H9 (cell line): ENCODE measurements at regions not wholly inside any gene's neighbourhood (a gene's known extent, or its start where the extent isn't known, plus 50 kb on each side); places are given as distances from the start of the nearest gene placed in this dataset.

Experiments
- DNase-seq: peaks from one replicate; pipeline ENCODE4 v3.0.0-alpha.2; 2017
- H2AFZ ChIP-seq: one replicate; pipeline ENCODE4 v1.6.1; 2013; ENCODE audit warnings: mild to moderate bottlenecking, low read length, control low read depth, moderate library complexity
- H2AK5ac ChIP-seq: 2 replicates; pipeline ENCODE4 v1.6.1; 2013; ENCODE audit warnings: low read length, control low read depth, mixed read lengths; ENCODE audit not compliant: insufficient read length
- H2BK120ac ChIP-seq: one replicate; pipeline ENCODE4 v1.6.1; 2013; ENCODE audit warnings: low read depth, mild to moderate bottlenecking, low read length, control low read depth, inconsistent platforms; ENCODE audit not compliant: poor library complexity, severe bottlenecking
- H2BK12ac ChIP-seq: 2 replicates; pipeline ENCODE4 v1.6.1; 2013; ENCODE audit warnings: low read length, control low read depth, mixed read lengths, low read depth; ENCODE audit not compliant: insufficient read length
- H2BK15ac ChIP-seq: 2 replicates; pipeline ENCODE4 v1.6.1; 2013; ENCODE audit warnings: low read depth, low read length, control low read depth
- H2BK20ac ChIP-seq: one replicate; pipeline ENCODE4 v1.6.1; 2013; ENCODE audit warnings: low read depth, mild to moderate bottlenecking, low read length, control low read depth, inconsistent platforms; ENCODE audit not compliant: poor library complexity, severe bottlenecking
- H2BK5ac ChIP-seq: 2 replicates; pipeline ENCODE4 v1.6.1; 2013; ENCODE audit warnings: low read length, control low read depth, mixed read lengths; ENCODE audit not compliant: insufficient read length
- H3K14ac ChIP-seq: 2 replicates; pipeline ENCODE4 v1.6.1; 2013; ENCODE audit warnings: low read length, control low read depth; ENCODE audit not compliant: insufficient read depth
- H3K18ac ChIP-seq: 2 replicates; pipeline ENCODE4 v1.6.1; 2013; ENCODE audit warnings: low read depth, mild to moderate bottlenecking, mixed read lengths, low read length, control low read depth; ENCODE audit not compliant: insufficient read length
- H3K23ac ChIP-seq: 2 replicates; pipeline ENCODE4 v1.6.1; 2013; ENCODE audit warnings: low read length, control low read depth, mixed read lengths, low read depth; ENCODE audit not compliant: insufficient read length
- H3K23me2 ChIP-seq: 2 replicates; pipeline ENCODE4 v1.6.1; 2013; ENCODE audit warnings: low read depth, mild to moderate bottlenecking, mixed read lengths, low read length, control low read depth; ENCODE audit not compliant: insufficient read length, poor library complexity, severe bottlenecking
- H3K27ac ChIP-seq: 2 replicates; pipeline ENCODE4 v1.5.1; 2013; ENCODE audit warnings: low read length, control low read depth, mixed read lengths, low read depth; ENCODE audit not compliant: insufficient read length
- H3K27me3 ChIP-seq: 2 replicates; pipeline ENCODE4 v1.6.1; 2013; ENCODE audit warnings: low read length, control low read depth, inconsistent platforms; ENCODE audit not compliant: insufficient read depth
- H3K4ac ChIP-seq: 2 replicates; pipeline ENCODE4 v1.6.1; 2013; ENCODE audit warnings: low read depth, mild to moderate bottlenecking, control low read depth, inconsistent platforms, low read length, moderate library complexity
- H3K4me1 ChIP-seq: 2 replicates; pipeline ENCODE4 v1.6.1; 2013; ENCODE audit warnings: low read length, control low read depth, inconsistent platforms; ENCODE audit not compliant: insufficient read depth
- H3K4me2 ChIP-seq: 2 replicates; pipeline ENCODE4 v1.6.1; 2013; ENCODE audit warnings: low read length, control low read depth, mixed read lengths; ENCODE audit not compliant: insufficient read length, insufficient read depth
- H3K56ac ChIP-seq: 2 replicates; pipeline ENCODE4 v1.6.1; 2013; ENCODE audit warnings: low read depth, mild to moderate bottlenecking, mixed read lengths, low read length, control low read depth; ENCODE audit not compliant: insufficient read length
- H3K79me1 ChIP-seq: 2 replicates; pipeline ENCODE4 v1.6.1; 2013; ENCODE audit warnings: low read depth, mild to moderate bottlenecking, moderate library complexity, low read length, control low read depth, inconsistent platforms; ENCODE audit not compliant: insufficient read depth, poor library complexity, severe bottlenecking
- H3K79me2 ChIP-seq: 2 replicates; pipeline ENCODE4 v1.6.1; 2013; ENCODE audit warnings: low read length, control low read depth, inconsistent platforms; ENCODE audit not compliant: insufficient read depth
- H3K9ac ChIP-seq: 2 replicates; pipeline ENCODE4 v1.6.1; 2013; ENCODE audit warnings: low read length, control low read depth, mixed read lengths; ENCODE audit not compliant: insufficient read length; ENCODE audit errors: extremely low read depth
- H3K9me3 ChIP-seq: one replicate; pipeline ENCODE4 v1.6.1; 2013; ENCODE audit warnings: low read depth, low read length, inconsistent platforms; ENCODE audit not compliant: control insufficient read depth
- H3T11ph ChIP-seq: one replicate; pipeline ENCODE4 v1.6.1; 2013; ENCODE audit warnings: mild to moderate bottlenecking, low read length, control low read depth, inconsistent platforms
- H4K20me1 ChIP-seq: one replicate; pipeline ENCODE4 v1.6.1; 2013; ENCODE audit not compliant: control insufficient read depth, insufficient read length, insufficient read depth
- H4K5ac ChIP-seq: 2 replicates; pipeline ENCODE4 v1.6.1; 2013; ENCODE audit warnings: low read depth, mild to moderate bottlenecking, mixed read lengths, low read length, control low read depth; ENCODE audit not compliant: insufficient read length
- H4K8ac ChIP-seq: replicated peaks from 2 replicates; pipeline ENCODE4 v1.6.1; 2013; ENCODE audit warnings: low read length, control low read depth, mixed read lengths, low read depth; ENCODE audit not compliant: insufficient read length
- H4K91ac ChIP-seq: 2 replicates; pipeline ENCODE4 v1.6.1; 2013; ENCODE audit warnings: low read depth, mild to moderate bottlenecking, moderate library complexity, mixed read lengths, low read length, control low read depth; ENCODE audit not compliant: insufficient read length
- H3K27ac Mint-ChIP-seq, 3 experiments: 2 replicates in 2 of 3; 3 replicates in 1 of 3; pipeline ENCODE4 v1.8.0; 2020 to 2021; ENCODE audit warnings: mixed read lengths in 3 of 3, mild to moderate bottlenecking in 1 of 3, moderate library complexity in 1 of 3
- H3K27me3 Mint-ChIP-seq: 2 replicates; pipeline ENCODE4 v1.8.0; 2021; ENCODE audit warnings: low read depth, mild to moderate bottlenecking, moderate library complexity, mixed read lengths
- H3K36me3 Mint-ChIP-seq, 3 experiments: 2 replicates in 2 of 3; 3 replicates in 1 of 3; pipeline ENCODE4 v1.8.0; 2020 to 2021; ENCODE audit warnings: low read depth in 3 of 3, mixed read lengths in 3 of 3; ENCODE audit not compliant: insufficient read depth in 1 of 3
- H3K4me1 Mint-ChIP-seq, 2 experiments: 2 replicates each; pipeline ENCODE4 v1.8.0; 2020; ENCODE audit warnings: mixed read lengths in 2 of 2
- H3K4me3 Mint-ChIP-seq, 2 experiments: 2 replicates in 1 of 2; 3 replicates in 1 of 2; pipeline ENCODE4 v1.8.0; 2020 to 2021; ENCODE audit warnings: mild to moderate bottlenecking in 2 of 2, mixed read lengths in 2 of 2, moderate library complexity in 1 of 2
- H3K9me3 Mint-ChIP-seq, 2 experiments: 2 replicates in 1 of 2; 3 replicates in 1 of 2; pipeline ENCODE4 v1.8.0; 2020; ENCODE audit warnings: mild to moderate bottlenecking in 2 of 2, mixed read lengths in 2 of 2, moderate library complexity in 1 of 2
- CTCF ChIP-seq: fragments of 200-600 bp; sonication (generic); conservative IDR thresholded peaks from 3 replicates; pipeline ENCODE4 v1.8.0; 2021; ENCODE audit warnings: antibody characterized with exemption, mild to moderate bottlenecking
- WGBS: extraction: QIAGEN DNeasy Blood & Tissue Kit; methylation state at CpG from one replicate; pipeline ENCODE4 v1.1.7; 2013; ENCODE audit warnings: missing lambda C conversion rate, low lambda C conversion rate, mixed read lengths; ENCODE audit not compliant: insufficient read length; ENCODE audit errors: extremely low coverage; 5-methylcytosine and 5-hydroxymethylcytosine counted together

GRCh38 chr10:126723226-126723625 lies 52.7 kb upstream of the C10orf90 start:
- H4K5ac ChIP-seq: no peak overlapping the region
- no peak overlapping the region for H3K9ac ChIP-seq
- no peaks in the 10 kb centered on the region for H3K79me2 ChIP-seq
- WGBS: no CpG with 5 or more reads among the region's 5 CpGs
- H3T11ph ChIP-seq: no peak overlapping the region
- no peaks in the 10 kb centered on the region for H3K4me1 ChIP-seq
- no peak overlapping the region for H3K27ac Mint-ChIP-seq
- no peak for TF ChIP-seq CTCF
- peaks cover 5% of the 10 kb centered on the region; the same call in 1 of the 2 replicates for H3K27me3 Mint-ChIP-seq
- no peak overlapping the region for H3K4me2 ChIP-seq
- no peak overlapping the region for H2BK5ac ChIP-seq
- no peak for DNase-seq
- no peak overlapping the region for H2BK20ac ChIP-seq
- H4K20me1 ChIP-seq: no peaks in the 10 kb centered on the region
- H2BK120ac ChIP-seq: no peak overlapping the region
- H3K56ac ChIP-seq: no peak overlapping the region
- no peaks in the 10 kb centered on the region for H3K23me2 ChIP-seq
- no peak overlapping the region for H4K91ac ChIP-seq
- no peak overlapping the region for H3K4me3 Mint-ChIP-seq
- no peak overlapping the region for H3K14ac ChIP-seq
- H3K27ac ChIP-seq: no peak overlapping the region
- H2AK5ac ChIP-seq: no peak overlapping the region
- H3K79me1 ChIP-seq: no peaks in the 10 kb centered on the region
- H2BK12ac ChIP-seq: no peak overlapping the region
- H3K18ac ChIP-seq: no peak overlapping the region
- peaks cover 11% of the 10 kb centered on the region in 2 experiments; a peak in 4 of 5 replicates for H3K9me3 Mint-ChIP-seq
- H2BK15ac ChIP-seq: no peak overlapping the region
- no peaks in the 10 kb centered on the region for H3K9me3 ChIP-seq
- H3K27me3 ChIP-seq: no peaks in the 10 kb centered on the region
- H2AFZ ChIP-seq: no peak overlapping the region
- no peak overlapping the region for H3K23ac ChIP-seq
- no peaks in the 10 kb centered on the region for H3K4me1 Mint-ChIP-seq
- H4K8ac ChIP-seq: no peak overlapping the region
- no peak overlapping the region for H3K4ac ChIP-seq
- peaks cover 0 to 7% (median 5%) of the 10 kb centered on the region in 3 experiments; a peak in 3 of 7 replicates for H3K36me3 Mint-ChIP-seq
